Suppressor macrophage treated with lipopolysaccharide for 4 hours (primary cell): ENCODE measurements at regions not wholly inside any gene's neighbourhood (a gene's known extent, or its start where the extent isn't known, plus 50 kb on each side); places are given as distances from the start of the nearest gene placed in this dataset.

ENCODE experiments used
- DNase-seq: peaks from one replicate; pipeline ENCODE4 v3.0.0-alpha.2; 2020

GRCh38 chr11:134582770-134583095 is 170.7 kb upstream of the B3GAT1 start:
- no peak for DNase-seq

- DNase-seq: peak; percentile 8
Observed at GRCh38 chr11:134581966-134582769, 170.1 kb upstream of the B3GAT1 start.

DNA sequence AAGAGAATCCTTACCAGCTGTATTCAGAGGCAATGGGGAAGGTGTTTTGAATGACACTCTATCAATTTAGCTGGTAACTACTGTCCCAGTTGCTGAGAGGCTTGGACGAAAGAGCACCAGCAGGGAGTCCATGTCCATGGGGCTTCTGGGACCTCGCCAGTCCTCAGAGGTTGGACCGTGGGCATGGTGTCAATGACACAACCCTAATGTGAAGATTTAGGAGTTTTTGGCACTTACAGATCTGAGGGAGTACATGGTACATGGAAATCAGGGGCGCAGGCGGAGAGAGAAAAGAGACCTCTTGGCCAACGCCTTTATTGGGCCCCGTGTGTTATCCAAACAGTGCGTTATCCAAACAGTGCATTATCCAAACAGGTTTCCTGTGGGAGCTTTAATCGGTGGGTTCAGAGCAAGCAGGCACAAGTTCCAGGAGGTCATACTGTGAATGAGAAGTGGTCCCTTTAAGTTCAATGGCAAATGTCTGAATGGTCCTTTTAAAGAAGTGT is 169.1 kb upstream of the B3GAT1 start:
- DNase-seq: no peak

DNA sequence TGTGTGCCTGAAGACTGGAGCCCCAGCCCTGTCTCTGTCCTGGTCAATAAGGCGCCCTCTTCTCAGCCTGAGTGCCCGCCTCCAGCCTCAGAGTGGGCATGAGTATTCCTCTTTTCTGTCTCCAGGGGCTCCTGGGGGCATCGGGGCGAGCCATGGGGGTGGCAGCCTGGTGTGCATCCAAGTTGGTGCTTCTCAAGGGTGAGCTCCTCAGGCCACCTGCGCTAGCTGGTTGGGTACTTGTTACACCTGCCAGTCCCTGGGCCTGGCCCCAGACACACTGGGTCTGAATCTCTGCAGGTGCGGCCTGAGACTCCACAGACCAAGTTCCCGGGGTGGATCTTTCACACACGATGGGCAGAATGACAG is 168.6 kb upstream of the B3GAT1 start:
- DNase-seq: no peak

GRCh38 chr11:134579724-134580609 is 167.9 kb upstream of the B3GAT1 start:
- no peak for DNase-seq

DNA sequence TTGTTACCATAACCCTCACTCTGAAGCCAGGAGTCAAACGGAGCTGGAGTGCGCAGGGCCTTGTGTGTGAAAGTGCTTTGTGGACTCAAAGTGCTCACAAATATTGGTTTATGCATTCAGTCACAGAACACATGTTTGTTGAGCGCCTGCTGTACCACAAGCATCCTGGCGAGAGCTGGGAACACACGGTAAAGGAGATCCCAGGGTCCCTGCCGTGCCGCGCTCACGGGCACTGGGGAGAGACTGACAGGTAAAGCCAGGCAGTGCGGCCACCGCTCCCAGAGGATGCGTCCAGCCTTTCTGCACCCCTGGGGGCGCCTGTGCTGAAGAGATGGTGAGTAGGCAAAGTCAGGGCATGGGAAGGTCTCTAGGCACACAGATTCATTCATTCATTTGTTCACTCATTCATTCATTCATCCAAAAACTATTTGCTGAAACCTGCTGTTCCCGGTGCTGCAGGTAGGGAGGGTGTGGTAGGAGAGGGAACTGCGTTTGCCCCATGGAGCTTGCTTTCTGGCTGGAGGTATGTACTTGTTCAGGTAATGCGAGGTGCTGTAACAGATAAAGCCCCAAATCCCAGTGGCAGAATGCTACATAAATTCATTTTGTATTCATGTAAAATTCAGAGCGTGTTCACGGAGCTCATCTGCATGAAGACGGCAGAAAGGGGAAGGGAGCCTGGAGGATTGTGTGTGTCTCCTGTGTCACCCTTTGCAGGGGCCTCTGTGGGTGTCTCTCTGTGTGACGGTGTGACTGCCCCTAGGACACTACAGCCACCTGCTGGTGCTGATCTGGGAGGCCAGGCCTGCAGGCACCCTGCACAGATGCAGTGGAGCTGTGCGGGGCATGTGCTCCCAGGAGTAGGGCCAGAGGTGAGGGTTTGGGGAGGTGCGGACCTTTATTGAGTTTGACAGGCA is 167.0 kb upstream of the B3GAT1 start:
- no peak for DNase-seq

GRCh38 chr11:134577751-134578395 is 165.8 kb upstream of the B3GAT1 start:
- no peak for DNase-seq

- no peak for DNase-seq
Observed at GRCh38 chr11:134576721-134577171, 164.7 kb upstream of the B3GAT1 start.

DNA sequence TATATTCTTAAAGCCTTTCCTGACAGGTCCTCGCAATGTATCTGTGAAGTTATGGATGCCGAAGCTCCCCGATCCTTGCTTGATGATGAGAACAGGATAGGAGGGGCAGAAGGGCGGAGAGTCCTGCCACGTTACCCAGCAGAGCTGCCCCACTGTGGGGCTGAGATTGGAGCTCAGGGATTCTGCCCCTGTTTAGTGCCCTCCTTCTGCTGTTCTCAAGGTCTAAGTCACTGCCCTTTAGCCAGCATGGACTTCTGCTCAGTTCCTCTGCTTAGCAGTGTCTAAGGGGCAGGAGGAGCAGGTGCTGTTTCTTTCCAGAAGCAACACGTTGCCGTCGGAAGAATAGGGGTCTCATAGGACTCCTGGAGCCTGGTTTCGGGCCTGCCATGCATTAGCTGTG is 164.2 kb upstream of the B3GAT1 start:
- DNase-seq: no peak

DNA sequence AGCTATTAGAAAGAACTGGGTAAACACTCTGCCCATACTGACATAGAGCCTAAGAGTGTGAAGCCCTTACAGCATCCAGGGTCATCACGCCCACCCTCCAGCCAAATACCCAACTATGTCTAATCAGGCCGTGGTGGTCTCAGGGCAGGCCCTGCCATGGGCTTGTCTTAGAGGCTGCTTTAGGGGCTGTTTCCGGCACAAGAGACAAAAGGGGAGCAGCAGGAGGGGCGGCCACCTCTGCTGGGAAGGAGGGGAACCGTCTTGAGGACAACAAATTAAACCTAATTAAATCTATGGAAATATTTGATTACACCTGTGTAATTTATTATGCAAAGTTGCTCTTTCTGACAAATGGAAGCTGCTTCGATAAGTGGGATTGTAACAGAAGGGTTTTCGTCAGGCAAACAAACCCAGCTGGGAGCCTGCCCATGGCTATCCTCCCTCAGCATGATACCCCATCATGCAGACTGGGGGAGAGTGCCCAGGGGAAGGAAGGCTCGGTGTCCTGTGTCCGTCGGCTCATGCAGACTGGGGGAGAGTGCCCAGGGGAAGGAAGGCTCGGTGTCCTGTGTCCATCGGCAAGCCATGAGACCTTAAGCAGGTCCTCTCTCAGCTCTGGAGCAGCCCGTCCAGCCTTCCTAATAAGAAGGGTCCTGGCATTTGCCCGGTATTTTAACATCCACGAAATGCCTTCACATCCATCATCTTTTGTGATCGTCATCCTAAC is 163.6 kb upstream of the B3GAT1 start:
- no peak for DNase-seq

DNA sequence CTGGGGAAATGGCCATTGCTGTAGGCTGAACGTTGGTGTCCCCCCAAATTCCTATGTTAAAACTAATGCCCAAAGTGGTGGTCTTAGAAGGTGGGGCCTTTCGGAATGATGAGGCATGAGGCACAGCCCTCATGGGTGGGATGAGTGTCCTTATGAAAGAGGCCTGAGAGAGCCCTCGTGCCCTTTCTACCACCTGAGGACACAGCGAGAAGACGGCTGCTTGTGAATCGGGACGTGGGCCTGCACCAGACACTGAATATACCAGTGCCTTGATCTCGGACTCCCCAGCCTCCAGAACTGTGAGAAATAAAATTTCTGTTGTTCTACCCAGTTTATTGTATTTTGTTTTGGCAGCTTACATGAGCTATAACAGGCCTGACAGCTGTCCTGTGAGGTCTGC is 162.9 kb upstream of the B3GAT1 start:
- no peak for DNase-seq

DNA sequence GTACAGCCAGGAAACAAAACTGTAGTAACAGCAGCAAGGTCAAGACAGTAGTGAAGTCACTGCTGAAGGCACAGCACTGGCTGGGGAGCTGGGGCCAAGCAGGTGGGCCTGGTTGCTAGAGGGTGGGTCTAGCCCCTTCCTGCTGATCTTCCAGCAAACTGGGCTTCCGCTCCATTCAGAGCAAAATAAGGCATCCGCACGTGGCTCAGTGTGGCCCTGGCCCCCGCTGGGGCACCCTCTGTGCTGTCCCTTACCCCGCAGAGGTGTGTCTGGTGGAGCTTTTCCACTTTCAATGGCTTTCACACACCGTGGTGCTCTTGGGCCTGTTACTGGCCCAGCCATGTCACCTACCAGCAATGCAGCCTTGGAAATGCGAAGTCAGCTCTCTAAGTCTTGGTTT is 162.4 kb upstream of the B3GAT1 start:
- no peak for DNase-seq

- DNase-seq: no peak
Observed at GRCh38 chr11:134573857-134574256, 161.8 kb upstream of the B3GAT1 start.

DNA sequence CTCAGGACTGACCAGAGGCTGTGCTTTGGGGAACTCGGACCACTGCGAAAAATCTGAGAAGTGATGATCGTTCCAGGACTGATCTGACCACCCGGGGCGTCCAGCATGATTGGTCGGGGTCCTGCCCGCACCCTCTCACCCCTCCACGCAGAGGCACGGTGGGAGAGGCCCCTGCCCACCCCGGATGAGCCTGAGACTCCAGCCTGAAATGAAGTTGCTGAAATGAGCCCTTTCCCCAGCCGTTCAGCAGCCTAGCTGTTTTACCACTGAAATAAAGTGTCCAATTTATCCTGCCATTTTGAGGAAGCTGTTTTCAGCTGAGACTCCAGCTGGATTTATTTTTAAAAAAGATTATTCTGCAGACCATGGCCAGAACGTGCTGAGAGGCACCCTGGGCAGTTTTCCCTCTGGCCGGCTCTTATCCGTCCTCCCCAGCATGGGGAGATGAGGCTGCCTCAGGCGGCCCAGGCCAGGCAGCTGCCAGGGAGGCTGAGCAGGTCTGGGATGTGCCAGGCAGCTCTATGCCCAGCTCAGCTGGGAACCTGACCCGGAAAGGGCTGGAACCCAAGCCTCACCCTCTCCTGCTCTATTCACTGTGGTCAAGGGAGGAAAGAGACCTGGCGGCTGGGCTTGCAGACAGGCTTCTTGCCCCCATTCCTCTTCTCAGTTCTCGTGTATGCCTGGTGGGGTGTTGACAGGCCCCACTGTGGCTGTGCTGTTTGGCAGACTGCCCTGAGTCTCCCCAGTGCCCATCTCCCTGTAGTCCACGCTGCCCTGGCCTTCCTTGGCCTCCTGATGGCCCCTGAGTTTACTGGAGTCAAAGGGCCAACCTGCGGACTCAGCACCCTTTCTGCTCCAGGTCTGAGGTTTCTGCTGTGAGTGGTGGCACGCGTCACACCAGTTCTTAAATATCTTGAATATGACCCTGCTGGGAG is 161.0 kb upstream of the B3GAT1 start:
- no peak for DNase-seq

DNA sequence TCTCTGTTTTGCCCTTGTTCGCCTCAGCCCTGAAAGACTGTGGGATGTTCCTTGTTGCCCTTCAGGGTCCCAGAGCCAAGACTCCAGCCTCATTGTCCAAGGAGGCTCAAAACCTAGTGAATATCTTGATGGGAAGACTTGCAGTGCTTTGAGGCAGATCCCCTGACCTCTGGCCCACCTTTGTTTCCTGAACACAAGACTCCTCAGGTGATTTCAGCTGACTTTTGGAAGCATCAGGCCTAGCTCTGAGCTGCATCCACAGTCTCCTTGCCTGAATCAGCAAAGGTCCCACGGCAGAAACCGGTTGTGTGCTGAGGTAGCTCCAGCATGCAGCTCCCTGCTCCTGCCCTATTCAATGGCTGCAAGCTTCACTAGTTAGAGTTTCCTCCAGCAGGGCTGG is 159.3 kb upstream of the B3GAT1 start:
- no peak for DNase-seq

DNA sequence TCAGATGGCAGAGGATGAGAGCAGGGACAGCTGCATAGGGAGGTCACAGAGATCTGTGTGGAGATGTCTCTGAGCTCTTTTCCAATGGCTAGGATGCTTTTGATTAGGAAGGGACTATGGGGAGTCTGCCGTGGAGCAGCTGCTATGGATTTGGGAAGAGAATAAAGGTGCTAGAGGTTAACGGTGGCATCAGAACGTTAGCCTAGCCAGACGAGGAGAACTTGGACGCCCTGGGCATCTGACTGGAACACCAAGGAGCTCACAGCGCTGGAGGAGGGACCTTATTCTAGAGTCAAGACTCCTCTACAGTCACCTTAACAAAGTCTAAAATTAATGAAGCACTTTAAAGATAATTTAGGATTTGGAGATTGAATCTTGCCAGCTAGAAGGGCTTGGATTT is 157.2 kb upstream of the B3GAT1 start:
- DNase-seq: no peak

DNA sequence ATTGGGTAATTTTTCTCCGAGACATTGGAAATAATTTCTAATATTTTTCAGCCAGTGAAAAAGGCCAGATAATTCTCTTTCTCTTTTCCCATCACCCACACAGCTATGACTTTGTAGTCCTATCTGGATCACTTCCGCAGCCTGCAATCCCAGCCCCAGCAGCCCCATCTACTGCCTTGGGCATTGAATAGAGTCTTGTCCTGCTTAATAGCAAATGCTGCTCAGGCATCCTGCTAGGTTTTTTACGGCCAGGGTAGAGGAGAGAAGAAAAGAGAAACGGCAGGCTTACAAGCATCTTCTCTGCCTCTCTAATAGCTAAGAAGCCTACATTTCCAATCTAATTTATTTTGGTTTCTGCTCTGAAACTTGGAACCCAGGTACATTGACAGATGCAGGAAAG is 154.3 kb upstream of the B3GAT1 start:
- DNase-seq: no peak

- DNase-seq: no peak
Observed at GRCh38 chr11:134565343-134565891, 153.4 kb upstream of the B3GAT1 start.

- no peak for DNase-seq
Observed at GRCh38 chr11:134564472-134565200, 152.6 kb upstream of the B3GAT1 start.
